GM06990 (cell line): ENCODE measurements at regions not wholly inside any gene's neighbourhood (a gene's known extent, or its start where the extent isn't known, plus 50 kb on each side); places are given as distances from the start of the nearest gene placed in this dataset.
"Not testable (repeated sequence)": the region's sequence is repeated elsewhere in the genome, so short reads cannot be mapped to it uniquely, and the experiment has no call there.

Experiments used
- DNase-seq: peaks from one replicate; pipeline ENCODE4 v3.0.0-alpha.2; 2011; ENCODE audit not compliant: insufficient read length; ENCODE audit errors: extremely low read depth
- H3K27me3 ChIP-seq: replicated peaks from 2 replicates; pipeline ENCODE4 v1.6.0; 2011; ENCODE audit warnings: low read length; ENCODE audit not compliant: control insufficient read depth, insufficient read depth
- H3K36me3 ChIP-seq: 2 replicates; pipeline ENCODE4 v1.5.1; 2011; ENCODE audit warnings: low read length; ENCODE audit not compliant: control insufficient read depth, insufficient read depth
- H3K4me3 ChIP-seq: replicated peaks from 2 replicates; pipeline ENCODE4 v1.5.1; 2011; ENCODE audit warnings: low read depth, mild to moderate bottlenecking, control low read depth, low read length
- CTCF ChIP-seq: IDR thresholded peaks from 2 replicates; pipeline ENCODE4 v1.5.1; 2011; ENCODE audit warnings: low read length, control low read depth, mild to moderate bottlenecking, inconsistent platforms; ENCODE audit not compliant: insufficient read depth, poor library complexity, severe bottlenecking

- Histone ChIP-seq H3K36me3 (no peaks in the 10 kb centered on the region), H3K4me3 (no peak overlapping the region), H3K27me3 (no peaks in the 10 kb centered on the region)
- no peak for TF ChIP-seq CTCF
- DNase-seq: no peak
Measured at GRCh38 chr7:45267262-45267661, 109.7 kb downstream of the RAMP3 start.

GRCh38 chr7:45268013-45268412 is 110.4 kb downstream of the RAMP3 start:
- Histone ChIP-seq H3K4me3 (no peak overlapping the region), H3K36me3 (no peaks in the 10 kb centered on the region), H3K27me3 (no peaks in the 10 kb centered on the region)
- DNase-seq: no peak
- no peak for TF ChIP-seq CTCF

GRCh38 chr7:45269192-45269591 is 111.6 kb downstream of the RAMP3 start:
- Histone ChIP-seq H3K36me3 (no peaks in the 10 kb centered on the region), H3K4me3 (no peak overlapping the region), H3K27me3 (no peaks in the 10 kb centered on the region)
- no peak for TF ChIP-seq CTCF
- DNase-seq: no peak

- DNase-seq: no peak
- Histone ChIP-seq H3K4me3 (no peak overlapping the region), H3K27me3 (no peaks in the 10 kb centered on the region; the same call in 1 of the 2 replicates), H3K36me3 (no peaks in the 10 kb centered on the region)
- no peak for TF ChIP-seq CTCF
Measured at GRCh38 chr7:45278763-45279398, 121.3 kb downstream of the RAMP3 start.

- H3K36me3 ChIP-seq, H3K27me3 ChIP-seq, H3K4me3 ChIP-seq, DNase-seq: not testable (repeated sequence)
Measured at GRCh38 chr7:45289611-45290010, 132.0 kb downstream of the RAMP3 start.

GRCh38 chr7:45290880-45291279 is 133.3 kb downstream of the RAMP3 start:
- Histone ChIP-seq H3K4me3 (no peak overlapping the region), H3K27me3 (no peaks in the 10 kb centered on the region; the same call in 1 of the 2 replicates), H3K36me3 (no peaks in the 10 kb centered on the region)
- no peak for DNase-seq
- TF ChIP-seq CTCF: no peak
